ENCODE measurements at regions not wholly inside any gene's neighbourhood (a gene's known extent, or its start where the extent isn't known, plus 50 kb on each side); places are given as distances from the start of the nearest gene placed in this dataset.

DNA sequence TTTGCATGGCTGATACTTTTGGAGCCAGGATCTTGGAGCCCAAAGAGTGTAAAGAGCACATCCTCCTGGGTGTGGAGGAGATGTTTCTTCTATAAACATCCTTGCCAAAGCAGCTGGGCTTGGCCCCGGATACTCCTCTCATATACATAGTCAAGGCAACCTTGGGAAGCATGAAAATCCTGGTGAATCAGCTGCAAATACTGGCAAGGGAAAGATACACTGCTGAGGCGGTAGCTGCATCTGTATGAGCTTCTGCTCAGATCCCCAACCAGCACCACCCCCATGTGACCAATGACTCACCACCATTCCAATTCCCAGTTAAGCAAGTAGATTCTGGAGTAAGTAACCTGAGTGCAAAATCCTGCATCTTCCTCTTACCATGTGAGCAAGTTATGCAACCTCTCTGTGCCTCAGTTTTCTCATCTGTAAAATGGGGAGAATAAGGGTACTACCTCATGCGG lies 567.4 kb downstream of the MED13L start:
- Histone ChIP-seq H3K4me1 (ENCODE audit: control insufficient read depth in 4 of 4, insufficient read depth in 4 of 4, low read length in 3 of 4) (no peaks in the 10 kb centered on the region), H3K27me3 (ENCODE audit: control insufficient read depth in 4 of 4, insufficient read depth in 4 of 4, low read length in 3 of 4) (peaks cover 0 to 3% (median 1%) of the 10 kb centered on the region in 4 donors), H3K36me3 (ENCODE audit: control insufficient read depth in 4 of 4, insufficient read depth in 3 of 4, low read depth in 1 of 4, low read length in 3 of 4) (no peaks in the 10 kb centered on the region), H3K27ac (ENCODE audit: low read depth in 1 of 2, low read length in 2 of 2) (no peak overlapping the region), H3K9me3 (ENCODE audit: control insufficient read depth in 4 of 4, low read length in 3 of 4) (peaks cover 0 to 4% (median 1%) of the 10 kb centered on the region in 4 donors), H3K9ac (ENCODE audit: low read depth in 1 of 2, low read length in 2 of 2) (no peak overlapping the region), H3K4me3 (ENCODE audit: low read depth in 1 of 3, low read length in 3 of 3) (no peak overlapping the region)
- no peak for DNase-seq (ENCODE audit: low spot score)
- TF ChIP-seq HNF4G (IDR thresholded peaks at IDR 0.05) (no peak), ZBTB33 (IDR thresholded peaks at IDR 0.05) (no peak), CTCF (IDR thresholded peaks at IDR 0.05; ENCODE audit: low read depth, low read length, missing input control) (no peak), REST (IDR thresholded peaks at IDR 0.05) (no peak), SP1 (IDR thresholded peaks at IDR 0.05) (no peak), GABPA (IDR thresholded peaks at IDR 0.05 in 1 of 2, conservative IDR thresholded peaks at IDR 0.05 in 1 of 2) (no peak), JUND (IDR thresholded peaks at IDR 0.05) (no peak), HNF4A (conservative IDR thresholded peaks at IDR 0.05) (no peak), NR2F2 (IDR thresholded peaks at IDR 0.05) (no peak), RXRA (IDR thresholded peaks at IDR 0.05) (no peak), MAX (IDR thresholded peaks at IDR 0.05) (no peak), FOXA1 (IDR thresholded peaks at IDR 0.05) (no peak), RAD21 (IDR thresholded peaks at IDR 0.05) (no peak), FOXA2 (IDR thresholded peaks at IDR 0.05) (no peak)
- WGBS, result 84% methylated on average over 3 of the region's 3 CpGs

- Histone ChIP-seq H3K9me3 (ENCODE audit: control insufficient read depth in 4 of 4, low read length in 3 of 4) (peaks cover 0 to 4% (median 1%) of the 10 kb centered on the region in 4 donors), H3K27ac (ENCODE audit: low read depth in 1 of 2, low read length in 2 of 2) (no peak overlapping the region), H3K27me3 (ENCODE audit: control insufficient read depth in 4 of 4, insufficient read depth in 4 of 4, low read length in 3 of 4) (peaks cover 0 to 3% (median 1%) of the 10 kb centered on the region in 4 donors), H3K4me3 (ENCODE audit: low read depth in 1 of 3, low read length in 3 of 3) (no peak overlapping the region), H3K9ac (ENCODE audit: low read depth in 1 of 2, low read length in 2 of 2) (no peak overlapping the region), H3K36me3 (ENCODE audit: control insufficient read depth in 4 of 4, insufficient read depth in 3 of 4, low read depth in 1 of 4, low read length in 3 of 4) (no peaks in the 10 kb centered on the region), H3K4me1 (ENCODE audit: control insufficient read depth in 4 of 4, insufficient read depth in 4 of 4, low read length in 3 of 4) (no peaks in the 10 kb centered on the region)
- 73% methylated on average over 10 of the region's 10 CpGs for WGBS
- DNase-seq (ENCODE audit: low spot score), result no peak
- TF ChIP-seq RXRA (IDR thresholded peaks at IDR 0.05) (no peak), GABPA (IDR thresholded peaks at IDR 0.05 in 1 of 2, conservative IDR thresholded peaks at IDR 0.05 in 1 of 2) (no peak), REST (IDR thresholded peaks at IDR 0.05) (no peak), CTCF (IDR thresholded peaks at IDR 0.05; ENCODE audit: low read depth, low read length, missing input control) (no peak), ZBTB33 (IDR thresholded peaks at IDR 0.05) (no peak), TAF1 (conservative IDR thresholded peaks at IDR 0.05) (no peak), YY1 (IDR thresholded peaks at IDR 0.05) (no peak), SP1 (IDR thresholded peaks at IDR 0.05) (no peak)
Observed at GRCh38 chr12:115709540-115710011, 567.9 kb downstream of the MED13L start.

Data from liver (tissue), 8 donors.